Gastrocnemius medialis (tissue), 4 donors: ENCODE measurements at regions not wholly inside any gene's neighbourhood (a gene's known extent, or its start where the extent isn't known, plus 50 kb on each side); places are given as distances from the start of the nearest gene placed in this dataset.

ENCODE experiments used
- CTCF ChIP-seq, 5 experiments: fragments of 450-650 bp in 3 of 5; fragments of 200-600 bp in 2 of 5; sonication (generic) in 2 of 5; IDR thresholded peaks in 4 of 5; conservative IDR thresholded peaks in 1 of 5; 1 replicate in 4 of 5; 2 replicates in 1 of 5; pipeline ENCODE4 v1.5.1; 2016 to 2019; ENCODE audit warnings: antibody characterized with exemption in 5 of 5, mild to moderate bottlenecking in 3 of 5, moderate library complexity in 3 of 5
- POLR2A ChIP-seq, 2 donors: fragments of 450-650 bp; IDR thresholded peaks; one replicate each; pipeline ENCODE4 v1.6.1; 2017; ENCODE audit warnings: antibody characterized with exemption in 2 of 2, mild to moderate bottlenecking in 2 of 2, moderate library complexity in 2 of 2

- TF ChIP-seq POLR2A (IDR thresholded peaks at IDR 0.05) (no peak), CTCF (IDR thresholded peaks at IDR 0.05 in 4 of 5, conservative IDR thresholded peaks at IDR 0.05 in 1 of 5) (no peak)
These were observed 59.5 kb upstream of the FGF14 start for GRCh38 chr13:102461302-102461701.
